ENCODE measurements at regions not wholly inside any gene's neighbourhood (a gene's known extent, or its start where the extent isn't known, plus 50 kb on each side); places are given as distances from the start of the nearest gene placed in this dataset.

DNA sequence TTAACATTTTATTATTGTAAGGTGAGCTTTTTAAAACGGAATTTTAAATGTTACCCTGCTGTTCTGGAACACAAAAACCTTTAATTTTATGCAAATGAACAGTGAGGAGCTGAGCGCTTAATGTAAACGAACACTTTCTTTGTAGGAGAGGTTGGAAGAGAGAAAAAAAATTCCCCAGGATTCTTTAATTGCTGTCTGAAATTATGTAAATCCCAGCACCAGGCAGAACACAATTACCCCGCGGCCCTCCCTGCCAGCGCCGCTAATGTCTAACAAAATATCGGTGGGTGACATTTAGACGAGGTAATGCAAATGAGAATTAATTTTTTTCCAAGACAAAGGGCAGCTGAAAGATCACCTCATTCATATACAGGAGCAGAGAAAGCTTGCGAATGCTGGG is 143.4 kb upstream of the MVB12B start:
- TF ChIP-seq EZH2 (IDR thresholded peaks at IDR 0.05; ENCODE audit: borderline replicate concordance, insufficient read depth, low read depth, low read length, poor library complexity, severe bottlenecking) = no peak
- TF ChIP-seq CTCF (IDR thresholded peaks at IDR 0.05) = no peak
